HL-60 (cell line): ENCODE measurements at regions not wholly inside any gene's neighbourhood (a gene's known extent, or its start where the extent isn't known, plus 50 kb on each side); places are given as distances from the start of the nearest gene placed in this dataset.
A peak's percentile ranks its signal among the peaks of the same experiment; 100 is the strongest.
"Not testable (repeated sequence)": the region's sequence is repeated elsewhere in the genome, so short reads cannot be mapped to it uniquely, and the experiment has no call there.

Source experiments
- DNase-seq, 2 experiments: peaks; one replicate each; pipeline ENCODE4 v3.0.0-alpha.2; 2010 to 2020; ENCODE audit warnings: low read depth in 1 of 2, low spot score in 1 of 2
- H3K27ac ChIP-seq: fragments of 250-450 bp; sonication (Bioruptor Pico); replicated peaks from 2 replicates; pipeline ENCODE4 v1.5.1; 2020; ENCODE audit warnings: mild to moderate bottlenecking, moderate library complexity
- H3K27me3 ChIP-seq: fragments of 250-450 bp; sonication (Bioruptor Pico); 2 replicates; pipeline ENCODE4 v1.5.1; 2021; ENCODE audit warnings: mild to moderate bottlenecking, moderate library complexity; ENCODE audit not compliant: insufficient read depth, poor library complexity, severe bottlenecking
- H3K4me3 ChIP-seq: replicated peaks from 2 replicates; pipeline ENCODE4 v1.5.1; 2011; ENCODE audit warnings: mild to moderate bottlenecking, control low read depth, low read length; ENCODE audit not compliant: insufficient read depth
- CTCF ChIP-seq: IDR thresholded peaks from one replicate; pipeline ENCODE4 v1.5.1; 2011; ENCODE audit warnings: low read length, control low read depth, inconsistent platforms; ENCODE audit not compliant: insufficient read depth
- GABPA ChIP-seq: IDR thresholded peaks from 2 replicates; pipeline ENCODE4 v1.6.1; 2012; ENCODE audit warnings: low read depth
- POLR2AphosphoS5 ChIP-seq: IDR thresholded peaks from 2 replicates; pipeline ENCODE4 v1.6.1; 2012; ENCODE audit warnings: low read depth
- SPI1 ChIP-seq: IDR thresholded peaks from 2 replicates; pipeline ENCODE4 v1.6.1; 2012; ENCODE audit warnings: low read depth, mild to moderate bottlenecking, borderline replicate concordance
- TF ChIP-seq, protein P1 (sequence below): IDR thresholded peaks from 2 replicates; pipeline ENCODE4 v1.6.1; 2012; ENCODE audit warnings: low read depth; ENCODE audit not compliant: insufficient replicate concordance

DNA sequence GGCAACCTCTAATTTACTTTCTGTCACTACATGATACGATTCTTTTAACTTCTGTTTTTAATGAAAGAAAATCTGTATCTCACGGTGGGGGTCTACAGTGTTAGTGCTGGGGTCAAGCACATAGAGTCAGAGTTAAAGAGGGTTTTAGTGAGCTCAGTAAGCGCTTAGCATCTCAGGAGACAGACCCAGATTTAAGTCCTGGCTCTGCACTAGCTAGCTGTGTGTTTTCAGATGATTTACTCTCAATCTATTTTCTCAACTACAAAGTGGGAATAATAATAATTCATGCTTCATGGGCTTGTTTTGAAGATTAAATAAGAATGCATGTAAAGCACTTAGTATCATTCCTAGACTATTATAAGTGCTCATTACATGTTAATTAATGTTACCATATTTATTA, 63.4 kb upstream of the KBTBD8 start:
- Histone ChIP-seq H3K27ac (no peak overlapping the region), H3K4me3 (no peak overlapping the region), H3K27me3 (peaks cover 2% of the 10 kb centered on the region)
- DNase-seq = no peak
- no peak for TF ChIP-seq GABPA
- no peak for TF ChIP-seq POLR2AphosphoS5
- TF ChIP-seq, protein P1, sequence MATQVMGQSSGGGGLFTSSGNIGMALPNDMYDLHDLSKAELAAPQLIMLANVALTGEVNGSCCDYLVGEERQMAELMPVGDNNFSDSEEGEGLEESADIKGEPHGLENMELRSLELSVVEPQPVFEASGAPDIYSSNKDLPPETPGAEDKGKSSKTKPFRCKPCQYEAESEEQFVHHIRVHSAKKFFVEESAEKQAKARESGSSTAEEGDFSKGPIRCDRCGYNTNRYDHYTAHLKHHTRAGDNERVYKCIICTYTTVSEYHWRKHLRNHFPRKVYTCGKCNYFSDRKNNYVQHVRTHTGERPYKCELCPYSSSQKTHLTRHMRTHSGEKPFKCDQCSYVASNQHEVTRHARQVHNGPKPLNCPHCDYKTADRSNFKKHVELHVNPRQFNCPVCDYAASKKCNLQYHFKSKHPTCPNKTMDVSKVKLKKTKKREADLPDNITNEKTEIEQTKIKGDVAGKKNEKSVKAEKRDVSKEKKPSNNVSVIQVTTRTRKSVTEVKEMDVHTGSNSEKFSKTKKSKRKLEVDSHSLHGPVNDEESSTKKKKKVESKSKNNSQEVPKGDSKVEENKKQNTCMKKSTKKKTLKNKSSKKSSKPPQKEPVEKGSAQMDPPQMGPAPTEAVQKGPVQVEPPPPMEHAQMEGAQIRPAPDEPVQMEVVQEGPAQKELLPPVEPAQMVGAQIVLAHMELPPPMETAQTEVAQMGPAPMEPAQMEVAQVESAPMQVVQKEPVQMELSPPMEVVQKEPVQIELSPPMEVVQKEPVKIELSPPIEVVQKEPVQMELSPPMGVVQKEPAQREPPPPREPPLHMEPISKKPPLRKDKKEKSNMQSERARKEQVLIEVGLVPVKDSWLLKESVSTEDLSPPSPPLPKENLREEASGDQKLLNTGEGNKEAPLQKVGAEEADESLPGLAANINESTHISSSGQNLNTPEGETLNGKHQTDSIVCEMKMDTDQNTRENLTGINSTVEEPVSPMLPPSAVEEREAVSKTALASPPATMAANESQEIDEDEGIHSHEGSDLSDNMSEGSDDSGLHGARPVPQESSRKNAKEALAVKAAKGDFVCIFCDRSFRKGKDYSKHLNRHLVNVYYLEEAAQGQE = no peak
- no peak for TF ChIP-seq SPI1
- no peak for TF ChIP-seq CTCF

- not testable (repeated sequence) for H3K27me3 ChIP-seq, DNase-seq, H3K4me3 ChIP-seq, H3K27ac ChIP-seq
- TF ChIP-seq SPI1 = peak; percentile 46
These were observed 61.1 kb upstream of the KBTBD8 start for GRCh38 chr3:66937041-66937440.

- peaks cover 4% of the 10 kb centered on the region for H3K27me3 ChIP-seq
- peak; percentile 16 to 42 for DNase-seq
- no peak overlapping the region for H3K4me3 ChIP-seq
- TF ChIP-seq GABPA = no peak
- peak; percentile 53 for TF ChIP-seq CTCF
- H3K27ac ChIP-seq = no peak overlapping the region
These were observed 59.7 kb upstream of the KBTBD8 start for GRCh38 chr3:66938338-66938963.

GRCh38 chr3:66948041-66948440, 50.1 kb upstream of the KBTBD8 start:
- no peak for DNase-seq
- Histone ChIP-seq H3K27me3 (peaks cover 3% of the 10 kb centered on the region), H3K4me3 (no peak overlapping the region), H3K27ac (no peak overlapping the region)
- TF ChIP-seq, protein P1 = no peak
- TF ChIP-seq GABPA (no peak), CTCF (no peak), POLR2AphosphoS5 (no peak), SPI1 (no peak)
